Activated CD8-positive, alpha-beta memory T cell treated with anti-CD3 and anti-CD28 coated beads, Interleukin-2, amount 50 U/mL, for 24 hours (primary cell): ENCODE measurements at regions not wholly inside any gene's neighbourhood (a gene's known extent, or its start where the extent isn't known, plus 50 kb on each side); places are given as distances from the start of the nearest gene placed in this dataset.
"Not testable (repeated sequence)": the region's sequence is repeated elsewhere in the genome, so short reads cannot be mapped to it uniquely, and the experiment has no call there.

Source experiments
- DNase-seq: peaks from one replicate; pipeline ENCODE4 v3.0.0-alpha.2; 2020; ENCODE audit errors: extremely low read depth

DNA sequence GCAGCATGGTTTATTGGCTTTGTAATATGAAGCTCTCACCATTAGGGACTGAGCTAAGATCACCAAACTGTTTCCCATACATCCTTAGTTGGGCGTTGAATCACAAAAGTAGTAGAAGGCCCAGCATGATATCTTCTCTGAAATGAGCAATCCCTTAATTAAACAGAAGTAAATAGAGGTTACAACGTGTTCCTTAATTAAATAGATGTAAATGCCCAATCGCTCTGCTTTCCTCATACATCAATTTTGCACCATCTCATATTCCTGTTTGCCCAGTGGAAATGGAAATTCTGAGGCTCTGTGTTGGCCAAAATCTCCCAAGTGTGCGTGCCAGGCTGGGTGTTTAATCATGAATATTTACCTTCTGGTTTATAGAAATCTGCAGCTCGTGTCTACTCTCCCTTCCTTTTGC, 107.4 kb upstream of the FOXB1 start:
- DNase-seq: no peak

DNA sequence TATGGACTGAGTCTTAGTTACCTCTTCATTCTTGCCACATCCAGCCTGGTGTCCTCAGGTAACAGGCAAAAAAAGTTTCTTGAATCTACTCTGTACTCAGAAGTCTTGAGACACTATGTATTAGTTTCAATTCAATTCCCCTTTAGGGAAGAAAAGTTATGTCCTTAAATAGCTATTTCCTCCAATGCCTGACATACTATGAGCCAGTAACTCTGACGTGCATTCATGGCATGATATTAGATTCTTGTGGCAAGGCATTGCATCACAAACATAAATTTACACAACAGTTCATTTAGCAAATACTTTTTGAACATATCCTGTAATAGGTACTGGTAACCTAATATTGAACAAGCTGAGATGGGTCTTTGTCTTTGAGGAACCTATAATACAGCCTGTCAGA, 109.3 kb upstream of the FOXB1 start:
- DNase-seq: no peak

DNA sequence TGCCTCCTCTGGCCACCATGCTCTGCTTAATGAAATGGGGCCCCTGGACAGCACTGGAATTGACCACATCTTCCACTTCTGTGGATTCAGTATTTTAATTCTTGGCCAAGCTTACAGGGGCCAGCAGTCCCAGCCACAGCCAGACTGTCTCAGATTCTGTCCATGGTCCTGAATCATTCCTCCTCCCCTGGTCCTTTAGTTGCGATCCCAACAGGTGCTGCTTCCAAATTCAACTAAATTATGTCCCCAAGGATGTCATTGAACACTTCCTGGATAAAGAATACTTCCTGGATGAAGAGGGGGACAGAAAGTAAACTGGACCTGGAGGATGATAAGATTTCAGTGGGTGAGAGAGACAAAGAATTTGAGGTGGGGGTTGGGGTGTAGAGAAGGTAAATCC, 111.1 kb upstream of the FOXB1 start:
- no peak for DNase-seq

DNA sequence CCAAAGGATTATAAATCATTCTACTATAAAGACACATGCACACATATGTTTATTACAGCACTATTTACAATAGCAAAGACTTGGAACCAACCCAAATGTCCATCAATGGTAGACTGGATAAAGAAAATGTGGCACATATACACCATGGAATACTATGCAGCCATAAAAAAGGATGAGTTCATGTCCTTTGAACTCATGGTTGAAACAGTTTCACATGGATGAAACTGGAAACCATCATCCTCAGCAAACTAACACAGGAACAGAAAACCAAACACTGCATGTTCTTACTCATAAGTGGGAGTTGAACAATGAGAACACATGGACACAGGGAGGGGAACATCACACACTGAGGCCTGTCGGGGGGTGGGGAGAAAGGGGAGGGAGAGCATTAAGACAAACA, 116.2 kb upstream of the FOXB1 start:
- DNase-seq: not testable (repeated sequence)

DNA sequence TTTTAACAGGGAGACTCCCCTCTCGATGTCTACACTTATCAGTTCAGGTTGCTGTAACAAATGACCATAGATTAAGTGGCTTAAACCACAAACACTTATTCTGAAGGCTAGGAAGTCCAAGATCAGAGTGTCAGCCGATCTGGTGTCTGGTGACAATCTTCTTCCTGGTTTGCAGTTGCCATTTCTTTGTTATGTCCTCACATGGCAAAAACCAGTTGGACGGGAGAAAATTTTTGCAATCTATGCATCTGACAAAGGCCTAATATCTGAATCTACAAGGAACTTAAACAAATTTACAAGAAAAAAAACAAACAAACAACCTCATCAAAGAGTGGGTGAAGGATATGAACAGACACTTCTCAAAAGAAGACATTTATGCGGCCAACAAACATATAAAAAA, 116.9 kb upstream of the FOXB1 start:
- DNase-seq: no peak

DNA sequence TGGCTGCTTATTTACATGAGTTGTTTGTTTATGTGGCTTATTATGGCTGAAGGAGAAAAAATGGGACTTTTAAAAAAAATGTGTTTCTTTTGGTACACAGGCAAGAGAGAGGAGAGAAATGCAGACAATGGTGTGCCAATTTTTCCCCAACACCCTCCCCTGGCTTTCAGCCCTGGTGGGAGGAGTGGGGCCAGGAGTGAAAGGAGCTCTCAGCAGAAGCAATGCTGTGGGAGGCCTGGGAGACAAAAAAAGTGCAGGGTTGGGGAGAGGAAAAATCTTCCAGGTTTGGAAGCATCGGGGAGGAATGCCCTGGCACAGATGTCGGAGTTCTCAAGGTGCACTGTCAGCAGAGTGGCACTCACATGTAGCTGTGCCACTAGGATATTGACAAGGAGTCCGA, 117.7 kb upstream of the FOXB1 start:
- DNase-seq: no peak

DNA sequence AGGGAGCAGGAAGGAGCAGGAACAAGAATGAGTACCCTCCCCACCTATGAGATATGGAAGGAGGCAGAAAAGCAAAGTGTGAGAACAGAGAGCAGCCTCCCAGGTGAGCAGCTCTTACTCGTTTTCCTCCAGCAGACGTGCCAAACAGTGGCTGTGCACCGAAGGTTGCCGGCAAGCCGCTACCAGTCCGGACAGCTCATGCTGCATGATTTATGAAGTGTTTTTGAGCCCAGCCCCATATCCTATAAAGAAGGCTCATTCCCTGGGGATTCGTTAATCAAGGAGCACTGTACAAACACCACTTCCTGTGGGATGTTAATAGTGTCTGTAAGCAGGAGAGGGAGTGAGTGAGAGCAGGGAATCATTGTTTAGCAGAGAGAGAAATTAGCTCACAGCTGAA, 118.3 kb upstream of the FOXB1 start:
- DNase-seq: no peak

DNA sequence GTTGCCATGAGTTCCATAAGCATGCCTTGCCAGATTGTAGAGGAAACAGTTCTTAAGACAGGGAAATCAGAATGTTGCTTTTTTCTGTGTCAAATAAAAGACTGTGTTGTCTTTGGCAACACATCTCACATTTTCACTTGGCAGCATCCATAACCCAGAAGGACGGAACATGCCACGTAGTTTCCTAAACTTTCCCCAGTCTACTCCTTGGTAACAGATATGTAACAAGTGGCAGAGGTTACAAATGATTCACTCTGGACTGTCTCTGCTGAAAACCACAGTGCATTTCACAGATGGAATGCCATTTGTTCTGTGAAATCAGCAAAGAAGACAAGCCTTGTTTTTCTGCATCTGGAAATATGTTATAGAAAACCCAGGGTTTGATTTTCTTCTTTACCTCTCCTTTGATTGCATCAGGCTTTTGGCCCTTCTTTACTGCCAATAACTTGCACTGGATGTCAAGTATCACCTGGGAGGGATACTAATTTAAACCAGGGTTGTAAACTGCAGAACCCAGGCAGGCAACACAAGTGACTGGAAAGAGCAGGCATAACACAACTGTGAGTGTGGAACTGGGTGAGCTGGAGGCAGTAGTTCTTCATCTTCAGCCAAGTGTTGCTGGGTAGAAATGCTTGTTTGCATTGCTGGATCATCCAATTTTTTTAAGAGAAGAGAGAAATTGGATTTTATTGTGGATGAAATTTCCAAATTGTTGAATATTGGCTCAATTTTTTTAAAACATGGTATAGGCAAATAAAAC, 124.4 kb upstream of the FOXB1 start:
- no peak for DNase-seq

DNA sequence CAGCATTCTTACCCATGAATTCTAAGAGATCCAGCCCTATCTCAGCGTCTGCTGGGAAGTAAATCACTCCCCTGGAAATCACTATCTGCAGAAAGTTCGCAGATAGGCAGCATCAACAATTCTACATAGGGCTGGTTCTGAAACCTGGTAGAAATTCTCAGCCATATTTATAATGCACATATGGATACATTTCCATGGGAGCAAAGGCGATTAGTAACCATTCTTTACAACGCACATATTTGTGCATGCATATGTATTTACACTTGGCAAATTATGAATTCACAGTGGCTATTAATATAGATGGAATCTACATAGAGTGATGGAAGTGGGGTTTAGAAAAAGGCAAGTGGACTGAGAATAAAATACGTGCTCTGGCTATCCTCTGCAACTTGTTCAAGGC, 128.0 kb upstream of the FOXB1 start:
- DNase-seq: no peak

DNA sequence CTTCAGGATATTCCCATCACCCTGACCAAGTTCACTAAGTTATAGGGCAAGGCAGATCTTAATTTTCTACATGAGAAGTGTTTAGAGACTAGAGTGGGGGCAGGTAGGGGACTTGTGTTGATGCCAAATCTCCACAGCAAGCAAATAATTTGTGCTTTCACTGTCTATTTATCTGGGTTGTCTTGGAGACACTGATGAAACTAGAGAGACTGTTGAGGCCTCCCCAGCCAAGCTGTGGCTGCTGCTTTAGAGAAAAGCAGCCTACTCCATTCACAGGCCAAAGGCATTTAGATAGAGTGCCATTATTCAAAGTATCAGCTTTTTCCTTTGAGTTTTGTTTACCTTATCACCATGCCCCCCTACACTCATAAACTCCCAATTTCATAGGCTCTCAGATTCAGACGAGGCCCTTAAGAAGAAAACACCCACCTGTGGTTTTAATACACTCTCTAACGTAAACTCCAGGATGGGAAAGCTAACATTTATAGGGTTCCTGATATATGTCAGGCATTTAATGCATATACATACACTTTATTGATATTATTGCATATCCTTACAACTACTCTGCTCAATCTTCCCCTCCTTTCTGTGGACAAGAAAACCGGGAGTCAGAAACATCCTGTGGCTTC, 130.4 kb upstream of the FOXB1 start:
- no peak for DNase-seq

DNA sequence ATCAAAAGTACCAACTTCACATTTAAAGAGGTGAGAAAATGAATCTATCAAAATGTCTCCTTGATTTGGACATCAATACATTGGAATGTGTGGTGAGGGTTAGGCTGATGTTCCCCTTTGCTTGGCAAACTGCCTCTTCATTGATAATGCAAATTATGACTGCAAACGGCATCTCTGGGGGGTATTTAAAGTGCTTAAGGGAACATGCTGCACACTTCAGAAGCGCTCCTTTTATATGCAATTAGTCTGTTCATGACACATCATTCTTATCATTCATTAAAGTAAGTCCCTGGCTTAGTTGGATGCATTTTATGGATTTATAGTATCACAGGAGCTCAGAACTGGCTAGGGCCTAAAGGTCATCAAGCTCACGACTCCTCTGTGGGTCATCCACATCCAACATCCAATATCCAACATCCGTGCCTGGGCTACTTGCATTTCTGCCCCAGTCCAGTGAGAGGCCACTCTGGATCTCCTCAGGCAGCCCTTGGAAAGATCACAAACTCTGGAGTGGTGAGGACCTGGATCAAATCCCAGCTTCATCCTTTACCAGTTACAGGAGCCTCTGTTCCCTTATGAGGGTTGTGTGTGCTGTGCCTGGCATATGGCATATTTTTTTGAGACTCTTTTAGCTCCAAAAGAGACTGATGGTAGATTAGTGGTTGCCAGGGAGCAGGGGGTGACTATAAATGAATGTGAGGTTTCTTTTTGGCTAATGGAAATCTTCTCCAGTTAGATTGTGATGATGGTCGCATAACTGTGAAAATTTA, 136.8 kb upstream of the FOXB1 start:
- no peak for DNase-seq

DNA sequence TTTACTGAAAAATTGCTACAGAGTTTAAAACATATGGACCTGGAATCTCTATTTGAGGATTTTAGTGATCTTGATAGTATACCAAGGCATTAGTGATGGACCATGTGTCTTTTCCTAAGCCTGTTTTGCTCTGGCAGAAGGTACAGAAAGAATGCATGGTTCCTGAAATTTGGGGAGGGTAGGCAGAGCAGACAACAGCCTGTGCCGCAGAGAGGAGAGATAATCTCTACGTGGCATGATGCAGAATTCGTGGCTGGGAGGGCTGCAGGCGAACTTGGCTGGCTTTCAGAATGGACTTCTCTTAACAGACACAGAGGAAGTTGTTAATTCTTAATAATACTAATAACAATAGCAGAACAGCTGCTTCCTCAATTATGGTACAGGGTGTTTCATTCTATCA, 137.5 kb upstream of the FOXB1 start:
- DNase-seq: no peak

DNA sequence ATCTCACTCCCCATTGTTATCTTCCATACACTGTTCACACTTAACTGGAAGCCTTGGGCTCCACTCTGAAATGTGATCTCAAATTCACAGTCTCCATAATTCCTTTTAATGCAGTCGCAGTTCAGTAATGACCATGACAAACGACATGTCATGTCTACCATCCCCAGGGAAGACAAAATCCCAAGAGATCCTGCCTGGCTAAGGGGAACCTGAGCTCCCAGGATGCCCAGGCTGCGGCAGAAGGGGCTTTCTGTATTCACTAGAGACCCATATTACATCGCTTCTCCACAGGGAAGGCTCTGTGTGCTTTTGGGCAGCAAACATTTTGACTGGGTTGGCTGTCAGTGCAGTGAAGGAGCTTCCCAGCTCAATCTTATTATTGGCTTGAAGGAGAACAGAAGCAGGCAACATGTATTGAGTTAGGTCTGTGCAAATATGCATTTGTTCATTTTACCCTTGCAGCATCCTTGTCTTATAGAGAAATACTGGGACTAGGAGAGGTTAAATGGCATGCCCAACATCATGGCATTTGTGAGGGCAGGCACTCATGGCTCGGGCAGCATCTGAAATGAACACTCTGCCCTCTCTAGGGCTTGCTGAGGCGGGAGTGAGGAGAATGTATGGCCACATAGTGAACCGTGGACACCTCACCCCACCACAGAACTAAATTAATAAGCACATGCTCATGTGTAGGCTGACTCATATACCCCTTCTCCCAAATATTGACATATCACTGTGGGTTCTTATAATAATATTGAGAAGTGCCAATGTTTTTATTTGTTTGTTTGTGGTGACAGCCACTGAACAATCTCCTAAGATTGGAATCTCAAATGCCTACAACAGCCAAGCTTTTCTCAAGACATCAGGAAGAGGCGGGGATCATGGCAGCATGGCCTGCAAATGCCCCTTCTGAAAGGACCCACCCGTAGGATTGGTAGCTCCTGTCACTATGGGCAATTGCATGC, 141.6 kb upstream of the FOXB1 start:
- DNase-seq: no peak

DNA sequence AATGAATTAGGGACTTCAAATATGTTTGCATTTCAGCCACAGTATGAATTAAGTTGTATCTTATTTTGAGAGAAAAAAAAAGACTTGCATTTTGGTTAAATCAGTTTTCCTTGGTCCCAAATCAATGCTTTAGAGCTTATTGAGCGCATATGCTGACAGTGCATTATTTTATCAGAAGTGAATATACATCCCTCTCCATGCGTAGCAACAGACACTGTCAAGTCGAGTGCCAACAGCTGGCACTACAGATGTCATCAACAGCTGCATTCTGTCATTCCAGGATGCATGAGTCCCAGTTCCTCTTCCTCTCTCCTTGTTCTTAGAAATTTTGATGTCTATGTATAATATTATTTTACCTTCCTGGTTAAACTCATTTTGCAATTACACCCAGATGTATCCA, 156.1 kb upstream of the FOXB1 start:
- DNase-seq: no peak

DNA sequence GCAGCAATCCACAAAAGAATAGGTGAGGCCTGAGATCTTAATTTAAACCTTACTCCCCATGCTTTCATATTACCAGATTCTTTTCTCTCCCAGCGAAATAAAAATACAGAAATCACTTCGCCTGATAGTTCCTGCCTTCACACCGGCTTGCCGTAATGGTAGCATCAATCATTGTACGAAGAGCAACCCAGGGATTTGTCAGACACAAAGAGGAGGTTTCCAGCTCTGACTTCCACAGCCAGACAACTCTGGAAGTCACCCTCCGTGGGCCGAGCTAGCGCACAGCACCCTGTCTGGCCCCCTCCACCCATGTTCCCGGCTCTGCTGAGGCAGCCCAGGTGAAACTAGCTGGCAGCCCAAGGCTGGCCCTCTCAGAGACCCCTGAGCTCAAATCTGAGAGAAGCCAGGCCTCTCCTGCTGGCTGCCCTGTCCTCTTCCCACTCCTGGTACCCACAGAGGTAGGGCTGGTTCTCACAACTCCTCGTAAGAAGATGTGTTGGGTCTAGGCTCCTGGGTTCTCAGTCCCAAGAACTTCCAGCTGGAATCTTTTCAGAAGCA, 156.9 kb upstream of the BNIP2 start:
- DNase-seq: no peak

DNA sequence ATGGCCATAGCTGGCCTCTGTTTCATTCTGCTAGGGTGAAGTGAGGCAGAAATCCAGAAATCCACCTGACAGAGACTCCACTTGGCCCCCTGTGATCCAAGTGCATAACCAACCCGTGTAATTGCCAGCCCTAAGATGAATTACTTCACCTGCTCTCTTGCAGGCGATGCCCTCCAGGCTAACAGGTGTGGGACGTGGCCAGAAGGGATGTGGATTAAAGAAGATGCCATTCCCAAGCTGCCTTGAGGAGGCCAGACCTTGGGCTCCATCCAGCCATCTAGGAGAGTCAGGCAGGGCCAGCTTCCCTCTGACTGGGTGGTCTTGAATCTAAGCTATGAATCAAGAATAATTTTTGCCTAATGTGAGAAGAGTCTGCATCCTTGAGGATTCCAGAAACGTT, 154.5 kb upstream of the BNIP2 start:
- no peak for DNase-seq

DNA sequence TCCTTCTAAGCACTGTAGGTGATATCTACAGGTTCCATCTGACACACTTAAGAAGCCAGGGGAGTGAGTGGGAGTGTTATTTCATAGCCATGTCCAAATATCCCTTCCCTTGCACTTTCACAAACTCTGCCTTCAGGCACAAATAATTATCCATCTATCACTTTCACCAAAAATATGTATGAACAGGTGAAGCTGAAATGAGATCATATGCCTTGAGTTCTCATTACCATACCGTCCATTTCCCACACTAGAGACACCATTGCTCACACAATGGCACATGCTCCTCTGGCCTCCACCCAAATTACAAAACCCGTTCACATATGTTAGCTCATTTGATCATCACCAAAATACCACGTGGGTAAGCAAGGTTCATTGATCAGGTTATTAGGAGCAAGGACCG, 151.9 kb upstream of the BNIP2 start:
- no peak for DNase-seq

DNA sequence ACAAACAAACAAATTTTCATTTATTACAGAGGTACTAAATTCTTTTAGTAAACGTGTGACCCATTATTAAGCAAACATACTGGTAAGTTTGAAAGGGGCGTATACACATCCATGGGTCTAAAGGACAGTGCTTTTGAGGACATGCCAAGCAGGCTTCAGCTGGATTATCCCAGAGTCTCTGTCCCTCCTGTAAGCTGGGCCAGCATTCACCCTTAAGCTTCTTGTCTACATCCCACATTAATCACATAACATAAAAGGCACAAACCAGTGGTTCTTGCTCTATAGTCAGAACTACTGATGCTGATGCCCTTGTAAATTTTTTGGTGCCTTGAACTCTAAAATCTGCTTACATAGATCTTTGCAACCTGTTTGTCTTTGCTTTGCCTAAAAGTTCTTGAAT, 150.8 kb upstream of the BNIP2 start:
- DNase-seq: no peak

DNA sequence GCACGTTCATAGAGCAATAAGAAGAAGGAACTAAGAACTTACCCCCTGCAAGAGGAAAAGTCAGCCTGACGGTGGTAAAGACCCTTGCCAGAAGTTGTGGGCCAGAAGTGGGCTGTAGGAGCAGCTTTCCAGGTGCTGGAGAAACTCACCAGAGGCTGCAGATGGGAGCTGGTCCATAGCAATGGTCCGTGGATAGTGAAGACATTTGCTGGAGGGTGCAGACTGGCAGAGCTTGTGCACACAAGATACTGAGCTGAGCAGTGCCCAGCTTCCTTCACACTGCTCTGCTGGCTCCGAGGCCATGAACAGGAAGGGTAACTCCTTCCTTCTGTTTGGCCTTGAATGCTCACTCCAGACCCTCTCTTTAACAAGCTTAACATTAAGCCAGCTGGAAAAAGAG, 149.8 kb upstream of the BNIP2 start:
- DNase-seq: no peak

DNA sequence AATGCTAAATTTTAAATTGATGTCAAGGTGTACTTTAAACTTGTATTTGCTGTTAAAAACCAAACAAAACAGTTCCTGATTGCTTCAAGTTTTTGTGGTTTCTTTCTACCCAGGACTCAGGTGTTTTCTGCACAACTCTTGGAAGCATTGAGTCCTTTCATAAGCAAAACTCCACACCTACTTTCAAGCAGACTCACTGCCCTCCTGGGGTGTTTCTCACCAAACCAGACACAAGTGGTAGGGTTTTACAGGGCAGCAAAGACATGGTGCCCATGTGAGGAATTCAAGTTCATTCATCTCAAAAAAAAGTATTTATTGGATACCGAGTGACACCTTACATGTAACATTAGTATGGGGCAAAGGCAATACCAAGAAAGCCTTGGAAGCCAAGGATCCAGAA, 146.7 kb upstream of the BNIP2 start:
- DNase-seq: no peak

DNA sequence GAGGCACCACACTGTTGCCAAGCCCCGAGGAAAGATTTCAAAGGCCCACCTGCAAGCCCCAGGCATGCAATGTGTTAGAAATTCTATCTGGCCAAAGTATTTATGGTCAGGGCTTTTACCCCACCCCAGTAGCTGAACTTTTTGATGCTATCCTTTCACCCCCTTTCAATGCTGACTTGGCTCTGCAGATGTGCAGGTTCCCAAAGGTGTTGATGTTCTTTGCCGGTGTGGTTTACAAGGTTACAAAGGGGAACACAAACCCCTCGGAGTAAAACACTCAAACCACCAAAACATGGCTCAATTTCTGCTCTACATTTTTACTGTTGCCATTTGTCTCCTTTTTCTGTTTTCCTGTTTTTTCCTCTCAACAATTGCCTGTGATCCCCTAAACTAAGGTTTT, 145.4 kb upstream of the BNIP2 start:
- no peak for DNase-seq

DNA sequence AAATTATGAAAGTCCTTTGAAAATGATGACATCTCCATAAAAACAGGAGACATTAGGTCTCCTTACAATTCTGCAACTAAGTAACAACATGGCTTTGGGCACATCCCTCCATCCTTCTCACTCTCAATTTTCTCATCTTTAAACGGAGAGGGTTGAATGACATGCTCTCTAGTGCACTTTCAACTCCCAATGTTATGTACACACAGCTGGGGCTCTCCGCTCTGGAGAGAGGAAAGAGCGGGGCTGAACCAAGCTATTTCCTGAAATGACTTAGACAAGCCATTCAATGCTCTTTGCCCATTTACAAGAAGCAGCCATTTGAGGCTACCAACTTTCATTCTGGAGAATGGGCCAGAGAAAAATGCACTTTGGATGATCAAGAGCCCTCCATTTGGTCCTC, 144.2 kb upstream of the BNIP2 start:
- DNase-seq: no peak
